ENCODE measurements at regions not wholly inside any gene's neighbourhood (a gene's known extent, or its start where the extent isn't known, plus 50 kb on each side); places are given as distances from the start of the nearest gene placed in this dataset.

DNA sequence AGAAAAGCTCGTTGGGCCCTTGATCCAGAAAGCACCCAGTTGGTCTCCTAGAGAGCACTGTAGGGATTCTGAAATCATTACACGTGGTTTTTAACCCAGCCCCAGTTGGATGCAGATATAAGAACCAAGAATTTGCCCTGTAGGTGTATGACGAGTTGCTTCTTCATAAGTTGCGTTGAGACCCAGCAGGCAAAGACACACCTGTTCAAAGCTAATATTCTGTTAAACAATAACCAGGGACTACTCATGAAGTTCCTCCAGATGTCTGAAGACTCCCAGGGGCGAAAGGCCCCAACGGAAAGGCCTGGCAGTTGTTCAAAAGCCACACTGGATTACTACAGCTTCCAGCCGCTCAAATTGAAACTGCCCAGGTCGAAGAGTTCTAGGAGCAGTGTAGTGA, 88.6 kb upstream of the HNRNPU start:
- no peak for TF ChIP-seq POLR2A (IDR thresholded peaks at IDR 0.05)
- TF ChIP-seq, protein P1, sequence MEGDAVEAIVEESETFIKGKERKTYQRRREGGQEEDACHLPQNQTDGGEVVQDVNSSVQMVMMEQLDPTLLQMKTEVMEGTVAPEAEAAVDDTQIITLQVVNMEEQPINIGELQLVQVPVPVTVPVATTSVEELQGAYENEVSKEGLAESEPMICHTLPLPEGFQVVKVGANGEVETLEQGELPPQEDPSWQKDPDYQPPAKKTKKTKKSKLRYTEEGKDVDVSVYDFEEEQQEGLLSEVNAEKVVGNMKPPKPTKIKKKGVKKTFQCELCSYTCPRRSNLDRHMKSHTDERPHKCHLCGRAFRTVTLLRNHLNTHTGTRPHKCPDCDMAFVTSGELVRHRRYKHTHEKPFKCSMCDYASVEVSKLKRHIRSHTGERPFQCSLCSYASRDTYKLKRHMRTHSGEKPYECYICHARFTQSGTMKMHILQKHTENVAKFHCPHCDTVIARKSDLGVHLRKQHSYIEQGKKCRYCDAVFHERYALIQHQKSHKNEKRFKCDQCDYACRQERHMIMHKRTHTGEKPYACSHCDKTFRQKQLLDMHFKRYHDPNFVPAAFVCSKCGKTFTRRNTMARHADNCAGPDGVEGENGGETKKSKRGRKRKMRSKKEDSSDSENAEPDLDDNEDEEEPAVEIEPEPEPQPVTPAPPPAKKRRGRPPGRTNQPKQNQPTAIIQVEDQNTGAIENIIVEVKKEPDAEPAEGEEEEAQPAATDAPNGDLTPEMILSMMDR (IDR thresholded peaks at IDR 0.05 in 4 of 5, conservative IDR thresholded peaks at IDR 0.05 in 1 of 5), result no peak
